ENCODE measurements at regions not wholly inside any gene's neighbourhood (a gene's known extent, or its start where the extent isn't known, plus 50 kb on each side); places are given as distances from the start of the nearest gene placed in this dataset.

DNA sequence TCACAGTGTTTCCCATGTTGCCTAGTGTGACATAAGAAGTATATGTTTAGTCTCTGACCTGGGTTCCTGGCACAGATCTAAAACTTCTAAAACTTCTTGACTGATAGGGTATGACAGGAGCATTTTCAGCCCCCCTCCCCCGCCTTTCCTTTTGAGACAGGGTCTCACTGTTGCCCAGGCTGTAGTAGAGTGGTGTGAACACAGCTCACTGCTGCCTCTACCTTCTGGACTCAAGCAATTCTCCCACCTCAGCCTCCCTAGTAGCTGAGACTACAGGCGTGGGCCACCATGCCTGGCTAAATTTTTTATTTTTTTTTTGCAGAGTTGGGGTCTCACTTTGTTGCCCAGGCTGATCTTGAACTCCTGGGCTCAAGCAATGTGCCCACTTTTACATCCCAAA is 421.1 kb upstream of the RGS6 start:
- CTCF ChIA-PET: interaction anchor here (1.0 kb wide), 1 partner anchor 30 kb away, joined by 4 read pairs; no protein-coding TSS in a partner anchor
- H3K27ac Mint-ChIP-seq: no peak overlapping the region
- no peak for DNase-seq
- H3K9me3 Mint-ChIP-seq: no peaks in the 10 kb centered on the region
- no peak overlapping the region for H3K4me3 Mint-ChIP-seq
- H3K27me3 Mint-ChIP-seq: no peaks in the 10 kb centered on the region
- peaks cover 8% of the 10 kb centered on the region for H3K4me1 Mint-ChIP-seq
- H3K36me3 Mint-ChIP-seq: peaks cover 21% of the 10 kb centered on the region

DNA sequence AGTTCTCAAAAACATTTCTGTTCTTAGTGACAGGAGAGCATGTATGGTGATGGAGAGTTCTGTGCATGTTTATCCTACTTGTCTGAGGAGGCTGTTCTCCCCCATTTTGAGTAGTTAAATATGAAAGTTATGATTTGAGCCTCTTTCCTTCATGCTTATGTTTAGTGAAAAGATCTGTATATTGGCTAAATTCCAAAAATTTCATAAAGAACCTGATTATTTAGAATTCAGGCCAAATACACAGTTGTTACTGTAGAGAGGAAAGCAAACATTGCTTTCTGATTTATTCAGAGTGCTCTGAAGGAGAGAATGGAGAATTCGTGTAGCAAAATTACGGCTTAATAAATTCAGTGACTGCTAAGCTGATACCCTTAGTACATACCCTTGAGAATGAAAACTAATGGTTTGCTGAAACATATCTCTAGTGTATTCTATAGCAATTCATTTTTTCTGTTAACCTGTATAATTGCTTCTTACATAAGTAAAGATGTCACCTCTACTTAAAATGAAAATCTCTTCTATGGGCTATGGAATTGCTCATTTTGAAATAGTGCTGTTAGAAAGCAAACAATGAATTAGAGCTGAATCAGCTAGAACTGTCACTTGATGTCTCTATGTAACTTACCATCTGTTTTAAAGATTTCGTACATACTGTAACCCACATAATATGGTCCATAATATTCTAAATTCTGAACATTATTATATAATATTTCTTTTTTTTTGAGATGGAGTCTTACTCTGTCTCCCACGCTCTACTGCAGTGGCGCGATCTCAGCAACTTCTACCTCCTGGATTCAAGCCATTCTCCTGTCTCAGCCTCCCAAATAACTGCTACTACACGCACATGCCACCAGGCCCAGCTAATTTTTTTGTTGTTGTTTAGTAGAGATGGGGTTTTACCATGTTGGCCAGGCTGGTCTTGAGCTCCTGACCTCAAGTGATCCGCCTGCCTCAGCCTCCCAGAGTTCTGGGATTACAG is 417.0 kb upstream of the RGS6 start:
- peaks cover 6% of the 10 kb centered on the region for H3K9me3 Mint-ChIP-seq
- no peak for DNase-seq
- CTCF ChIA-PET: no interaction called here
- H3K4me1 Mint-ChIP-seq: no peaks in the 10 kb centered on the region
- no peak overlapping the region for H3K4me3 Mint-ChIP-seq
- H3K27me3 Mint-ChIP-seq: no peaks in the 10 kb centered on the region
- peaks cover 26% of the 10 kb centered on the region for H3K36me3 Mint-ChIP-seq
- H3K27ac Mint-ChIP-seq: no peak overlapping the region

DNA sequence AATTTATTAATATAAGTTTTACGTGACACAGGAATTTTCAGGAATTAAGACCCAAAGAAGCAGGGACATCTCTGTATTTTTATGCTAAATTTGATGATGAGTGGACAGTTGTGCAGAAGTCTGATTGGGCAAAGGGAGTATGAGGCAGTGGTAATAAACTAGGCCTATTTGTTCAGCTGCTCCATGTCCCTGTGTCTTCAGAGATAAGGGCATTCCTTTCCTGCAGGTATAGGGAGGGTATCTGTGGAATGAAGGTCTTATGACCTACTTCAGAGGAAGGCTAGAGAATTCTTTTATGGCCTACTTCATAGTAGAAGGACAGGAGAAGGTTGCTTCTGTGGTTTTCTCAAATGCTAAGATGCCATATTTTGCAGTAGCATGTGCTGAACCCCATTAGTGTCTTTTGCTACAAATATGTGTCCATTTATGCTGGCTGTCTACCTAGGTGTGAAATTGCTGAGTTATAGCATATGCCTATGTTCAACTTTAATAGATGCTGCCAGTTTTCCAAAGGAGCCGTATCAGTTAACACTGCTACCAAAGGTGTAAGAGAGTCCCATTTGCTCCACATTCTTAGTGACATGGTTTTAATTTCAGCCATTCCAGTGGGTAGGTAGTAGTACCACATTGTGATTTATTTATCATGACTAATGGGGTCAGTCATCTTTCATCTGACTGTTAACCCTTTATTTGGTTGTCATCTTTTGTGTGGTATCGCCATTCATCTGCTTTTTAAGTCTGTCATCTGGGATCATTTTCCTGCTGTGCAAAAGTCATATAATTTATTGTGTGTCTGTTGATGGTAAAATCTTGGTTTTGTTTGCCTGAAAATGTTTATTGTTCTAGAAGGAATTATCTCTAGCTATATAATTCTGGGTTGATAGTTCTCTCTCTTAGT is 410.7 kb upstream of the RGS6 start:
- H3K36me3 Mint-ChIP-seq: peaks cover 16% of the 10 kb centered on the region
- H3K9me3 Mint-ChIP-seq: peaks cover 6% of the 10 kb centered on the region
- no peak for DNase-seq
- no peak overlapping the region for H3K27ac Mint-ChIP-seq
- H3K4me3 Mint-ChIP-seq: no peak overlapping the region
- no peaks in the 10 kb centered on the region for H3K27me3 Mint-ChIP-seq
- CTCF ChIA-PET: no interaction called here
- no peaks in the 10 kb centered on the region for H3K4me1 Mint-ChIP-seq

DNA sequence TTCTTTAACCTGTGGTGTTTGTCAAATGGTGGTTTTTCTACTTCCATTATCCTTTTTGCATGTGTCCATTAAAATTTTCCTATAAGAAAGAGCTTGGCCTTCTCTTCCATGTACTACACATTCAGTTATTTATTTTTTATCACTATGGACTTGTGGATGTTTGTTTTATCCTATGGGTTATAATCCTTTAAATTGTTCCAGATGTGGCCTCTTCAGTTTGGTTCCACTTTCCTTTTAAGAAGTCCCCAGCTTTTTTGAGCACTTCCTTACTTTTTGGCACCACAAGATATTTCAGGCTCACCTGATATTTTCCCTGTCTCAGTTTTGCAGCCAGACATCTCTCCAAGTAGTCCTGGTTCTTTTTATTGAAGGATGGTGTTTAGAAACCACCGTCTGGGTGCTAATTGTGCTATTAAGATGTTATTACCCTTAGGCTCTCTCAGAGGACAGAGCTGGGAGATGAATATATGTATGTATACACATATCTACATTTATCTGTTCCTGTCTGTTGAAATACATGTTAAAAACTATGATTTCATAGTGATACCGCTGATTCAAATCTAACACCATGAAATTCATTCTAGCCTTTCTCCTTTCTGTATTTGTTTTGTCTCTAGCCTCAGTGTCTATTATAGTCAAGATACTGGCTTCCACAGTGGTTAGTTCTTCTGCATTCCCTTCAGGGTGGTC is 408.5 kb upstream of the RGS6 start:
- Mint-ChIP-seq H3K36me3 (peaks cover 6% of the 10 kb centered on the region), H3K4me1 (no peaks in the 10 kb centered on the region), H3K27me3 (no peaks in the 10 kb centered on the region), H3K27ac (no peak overlapping the region), H3K4me3 (no peak overlapping the region), H3K9me3 (peaks cover under 1% of the 10 kb centered on the region)
- CTCF ChIA-PET: no interaction called here
- no peak for DNase-seq

DNA sequence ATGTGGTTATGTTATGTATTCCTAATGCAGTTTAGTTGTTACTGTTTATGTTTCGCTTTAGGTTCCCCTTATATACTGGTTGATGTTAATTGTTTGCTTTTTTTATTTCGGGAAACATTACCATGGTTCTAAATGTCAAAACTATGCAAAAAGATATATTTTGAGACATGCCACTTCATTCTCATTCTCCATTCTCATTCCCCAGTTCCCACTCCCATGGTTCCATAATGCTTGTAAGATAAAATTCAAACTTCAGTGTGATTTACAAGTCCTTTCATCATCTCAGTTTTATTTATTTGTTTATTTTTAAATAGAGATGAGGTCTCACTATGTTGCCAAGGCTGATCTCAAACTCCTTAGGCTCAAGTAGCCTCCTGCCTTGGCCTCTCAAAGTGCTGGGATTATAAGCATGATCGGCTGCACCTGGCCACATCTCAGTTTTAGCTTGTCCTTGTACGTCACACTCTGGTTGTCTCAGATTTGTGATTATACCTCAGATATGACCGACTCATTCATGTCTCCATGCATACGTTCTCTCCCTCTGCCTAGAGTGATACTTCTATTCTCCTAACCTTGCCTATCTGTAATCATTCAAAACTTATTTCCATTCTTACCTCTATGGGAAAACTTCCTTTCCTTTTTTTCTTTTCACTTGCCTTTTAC is 407.8 kb upstream of the RGS6 start:
- no peak for DNase-seq
- Mint-ChIP-seq H3K27me3 (no peaks in the 10 kb centered on the region), H3K4me3 (no peak overlapping the region), H3K9me3 (no peaks in the 10 kb centered on the region), H3K4me1 (no peaks in the 10 kb centered on the region), H3K27ac (no peak overlapping the region), H3K36me3 (peaks cover 4% of the 10 kb centered on the region)
- CTCF ChIA-PET: no interaction called here

DNA sequence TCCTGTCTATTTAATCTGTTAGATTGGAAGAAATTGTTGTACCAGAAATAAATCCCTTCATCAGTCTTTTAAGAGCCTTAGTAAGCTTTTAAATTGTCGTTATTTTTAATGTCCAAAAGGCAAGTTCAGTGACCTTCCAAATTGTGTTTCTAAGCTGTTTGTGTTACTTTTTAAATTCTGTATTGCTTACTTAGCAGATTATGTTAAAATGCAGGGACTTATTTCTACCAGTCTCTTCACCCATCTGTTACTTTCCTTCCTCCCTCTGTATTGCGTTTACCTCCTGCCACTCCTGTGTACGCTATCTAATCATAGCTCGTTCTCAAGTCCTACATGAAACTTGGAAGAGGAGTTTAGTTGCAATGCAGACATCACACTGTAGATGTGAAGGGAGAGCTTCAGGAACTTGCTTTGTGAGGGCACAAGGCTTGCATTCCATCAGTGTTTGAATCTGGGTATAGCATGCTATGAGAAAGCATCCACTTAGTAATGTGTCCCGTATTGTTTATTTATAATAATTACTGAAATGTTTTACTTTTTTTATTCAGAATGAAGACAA is 406.5 kb upstream of the RGS6 start:
- Mint-ChIP-seq H3K27ac (no peak overlapping the region), H3K36me3 (peaks cover 11% of the 10 kb centered on the region), H3K27me3 (no peaks in the 10 kb centered on the region), H3K4me1 (no peaks in the 10 kb centered on the region), H3K4me3 (no peak overlapping the region), H3K9me3 (no peaks in the 10 kb centered on the region)
- DNase-seq: no peak
- CTCF ChIA-PET: no interaction called here

DNA sequence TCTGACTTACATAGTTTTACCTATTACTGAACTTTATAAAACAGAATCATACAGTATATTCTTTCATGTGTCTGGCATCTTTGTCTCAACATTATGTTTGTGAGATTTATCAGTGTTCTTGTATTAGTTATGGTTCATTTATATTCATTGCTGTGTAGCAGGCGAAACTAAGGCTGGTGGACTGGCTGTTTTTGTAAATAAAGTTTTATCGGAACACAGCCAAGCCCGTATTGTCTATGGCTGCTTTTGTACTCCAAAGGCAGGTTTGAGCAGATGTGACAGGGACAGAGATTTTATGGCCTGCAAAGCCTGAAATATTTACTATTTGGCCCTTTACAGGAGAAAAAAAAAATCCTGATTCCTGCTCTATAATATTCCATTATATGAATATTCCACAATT is 405.8 kb upstream of the RGS6 start:
- Mint-ChIP-seq H3K4me3 (no peak overlapping the region), H3K27me3 (no peaks in the 10 kb centered on the region), H3K4me1 (no peaks in the 10 kb centered on the region), H3K27ac (no peak overlapping the region), H3K36me3 (peaks cover 15% of the 10 kb centered on the region), H3K9me3 (no peaks in the 10 kb centered on the region)
- no peak for DNase-seq
- CTCF ChIA-PET: no interaction called here

DNA sequence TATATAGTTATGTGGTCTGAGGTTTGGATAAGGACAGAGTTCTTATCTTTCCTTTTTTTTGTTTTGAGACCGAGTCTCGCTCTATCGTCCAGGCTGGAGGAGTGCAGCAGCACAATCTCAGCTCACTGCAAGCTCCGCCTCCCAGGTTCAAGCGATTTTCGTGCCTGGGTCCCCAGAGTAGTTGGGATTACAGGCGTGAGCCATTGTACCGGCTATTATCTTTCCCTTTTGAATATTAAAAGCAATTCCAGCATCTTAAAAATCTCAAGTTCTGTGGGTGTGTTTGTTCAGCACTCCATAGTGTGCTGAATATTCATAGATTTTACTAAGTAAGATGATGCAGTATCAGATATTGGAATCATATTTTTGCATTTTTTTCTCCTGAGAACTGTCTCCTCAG is 404.4 kb upstream of the RGS6 start:
- H3K27ac Mint-ChIP-seq: no peak overlapping the region
- H3K4me3 Mint-ChIP-seq: no peak overlapping the region
- H3K4me1 Mint-ChIP-seq: no peaks in the 10 kb centered on the region
- DNase-seq: no peak
- CTCF ChIA-PET: interaction anchor here (1.0 kb wide), 1 partner anchor 20 kb away, joined by 3 read pairs; no protein-coding TSS in a partner anchor
- H3K36me3 Mint-ChIP-seq: peaks cover 18% of the 10 kb centered on the region
- H3K27me3 Mint-ChIP-seq: no peaks in the 10 kb centered on the region
- H3K9me3 Mint-ChIP-seq: no peaks in the 10 kb centered on the region

DNA sequence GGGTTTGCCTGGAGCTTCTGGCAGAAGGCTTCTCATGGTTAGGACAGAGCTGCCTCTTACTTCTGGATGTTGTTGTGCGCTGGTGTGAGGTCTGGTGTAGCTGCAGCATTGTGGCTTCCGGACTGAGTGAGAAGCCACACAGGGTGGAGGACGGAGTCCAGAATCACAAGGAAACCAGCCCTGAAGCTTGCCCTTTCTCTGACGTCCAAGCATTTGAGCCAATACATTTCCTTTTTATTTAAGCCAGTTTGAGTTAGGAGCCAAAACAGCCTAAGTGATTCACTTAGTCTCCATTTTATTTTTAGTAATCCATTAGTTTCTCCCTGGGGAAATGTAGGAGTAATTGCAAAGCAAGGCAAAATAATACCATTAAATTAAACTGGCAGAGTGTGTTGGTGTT is 402.4 kb upstream of the RGS6 start:
- DNase-seq: no peak
- Mint-ChIP-seq H3K4me3 (no peak overlapping the region), H3K9me3 (no peaks in the 10 kb centered on the region), H3K36me3 (peaks cover 18% of the 10 kb centered on the region), H3K27ac (no peak overlapping the region), H3K4me1 (no peaks in the 10 kb centered on the region), H3K27me3 (no peaks in the 10 kb centered on the region)
- CTCF ChIA-PET: interaction anchor here (1.6 kb wide), 1 partner anchor 223 kb away, joined by 4 read pairs; no protein-coding TSS in a partner anchor

DNA sequence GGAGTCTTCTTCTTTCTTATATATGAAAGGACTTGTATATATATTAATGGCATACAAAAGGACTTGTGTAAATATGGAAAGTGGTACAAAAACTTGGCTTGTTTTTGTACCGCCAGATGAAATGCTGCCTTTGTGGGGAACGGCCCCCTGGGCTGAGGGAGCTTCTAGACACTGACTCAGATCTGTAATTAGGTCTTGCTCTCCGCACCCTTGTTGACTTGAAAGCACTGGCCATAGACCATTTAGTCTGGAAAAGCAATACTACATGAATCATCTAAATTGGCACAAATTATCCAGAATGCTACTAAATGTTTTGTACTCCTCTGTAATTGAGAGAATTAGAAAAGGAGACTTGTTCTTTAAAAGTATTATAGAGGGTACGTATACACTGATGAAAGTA is 399.9 kb upstream of the RGS6 start:
- no peak for DNase-seq
- no peaks in the 10 kb centered on the region for H3K9me3 Mint-ChIP-seq
- no peak overlapping the region for H3K27ac Mint-ChIP-seq
- no peaks in the 10 kb centered on the region for H3K4me1 Mint-ChIP-seq
- H3K36me3 Mint-ChIP-seq: peaks cover 14% of the 10 kb centered on the region
- H3K4me3 Mint-ChIP-seq: no peak overlapping the region
- H3K27me3 Mint-ChIP-seq: no peaks in the 10 kb centered on the region
- CTCF ChIA-PET: no interaction called here

DNA sequence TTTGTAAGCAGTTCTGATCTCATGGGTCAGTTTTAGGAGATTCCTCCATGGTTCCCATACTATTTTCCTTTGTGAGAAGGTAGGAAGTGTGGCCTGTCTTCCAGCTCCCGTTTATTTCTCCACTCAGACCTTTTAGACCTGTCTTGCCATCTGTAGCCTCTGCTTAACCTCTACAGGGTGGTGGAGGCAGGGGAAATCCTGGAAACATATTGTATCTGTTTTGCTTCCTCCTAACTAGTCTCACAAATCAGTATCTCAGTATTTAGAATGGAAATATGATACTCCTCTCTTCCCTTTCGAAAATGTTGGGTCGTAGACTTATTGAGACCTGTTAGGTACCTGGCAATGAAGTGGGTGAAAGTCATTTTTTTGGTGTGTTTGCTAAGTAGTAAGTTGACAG is 399.4 kb upstream of the RGS6 start:
- Mint-ChIP-seq H3K27ac (no peak overlapping the region), H3K36me3 (peaks cover 14% of the 10 kb centered on the region), H3K4me1 (peaks cover 3% of the 10 kb centered on the region), H3K27me3 (no peaks in the 10 kb centered on the region), H3K4me3 (no peak overlapping the region), H3K9me3 (no peaks in the 10 kb centered on the region)
- CTCF ChIA-PET: no interaction called here
- DNase-seq: no peak

DNA sequence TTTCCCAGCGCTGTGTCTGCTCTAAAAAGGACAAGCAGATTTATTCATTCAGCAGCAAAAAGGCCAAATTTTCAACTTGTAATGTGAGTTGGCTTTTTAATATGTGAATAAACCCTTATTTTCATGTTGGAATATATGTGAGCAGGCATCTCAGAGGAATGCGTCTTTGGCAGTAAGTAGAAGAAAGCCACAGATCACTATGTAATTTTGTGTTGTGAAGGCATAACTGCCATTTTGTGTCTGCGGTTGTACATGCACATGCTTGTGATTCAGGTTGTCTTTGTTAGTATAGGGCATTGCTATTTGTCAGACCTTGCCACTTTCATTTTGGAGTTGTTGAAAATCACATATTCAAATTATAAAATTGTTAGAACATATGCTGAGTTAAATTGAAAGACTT is 398.8 kb upstream of the RGS6 start:
- Mint-ChIP-seq H3K9me3 (no peaks in the 10 kb centered on the region), H3K27ac (no peak overlapping the region), H3K4me1 (peaks cover 3% of the 10 kb centered on the region), H3K4me3 (no peak overlapping the region), H3K36me3 (peaks cover 14% of the 10 kb centered on the region), H3K27me3 (no peaks in the 10 kb centered on the region)
- DNase-seq: no peak
- CTCF ChIA-PET: no interaction called here

DNA sequence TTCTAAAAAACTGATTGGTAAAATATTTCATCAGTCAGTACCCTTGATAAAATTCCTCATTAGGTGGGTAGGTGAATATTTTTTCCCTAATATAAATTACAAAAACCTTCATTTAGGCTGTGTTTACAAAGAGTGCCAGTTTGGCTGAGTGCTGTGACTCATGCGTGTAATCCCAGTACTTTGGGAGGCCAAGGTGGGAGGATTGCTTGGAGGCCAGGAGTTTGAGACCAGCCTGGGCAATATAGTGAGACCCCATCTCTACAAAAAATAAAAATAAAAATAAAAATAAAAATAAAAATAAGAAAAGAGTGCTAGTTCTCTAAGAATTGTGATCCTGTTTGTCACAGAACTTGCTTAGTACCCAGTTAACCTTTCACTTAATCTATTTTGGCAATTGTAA is 398.4 kb upstream of the RGS6 start:
- Mint-ChIP-seq H3K27me3 (no peaks in the 10 kb centered on the region), H3K4me1 (peaks cover 3% of the 10 kb centered on the region), H3K4me3 (no peak overlapping the region), H3K36me3 (peaks cover 14% of the 10 kb centered on the region), H3K9me3 (no peaks in the 10 kb centered on the region), H3K27ac (no peak overlapping the region)
- CTCF ChIA-PET: no interaction called here
- DNase-seq: no peak
